ENCODE measurements at regions not wholly inside any gene's neighbourhood (a gene's known extent, or its start where the extent isn't known, plus 50 kb on each side); places are given as distances from the start of the nearest gene placed in this dataset.

DNA sequence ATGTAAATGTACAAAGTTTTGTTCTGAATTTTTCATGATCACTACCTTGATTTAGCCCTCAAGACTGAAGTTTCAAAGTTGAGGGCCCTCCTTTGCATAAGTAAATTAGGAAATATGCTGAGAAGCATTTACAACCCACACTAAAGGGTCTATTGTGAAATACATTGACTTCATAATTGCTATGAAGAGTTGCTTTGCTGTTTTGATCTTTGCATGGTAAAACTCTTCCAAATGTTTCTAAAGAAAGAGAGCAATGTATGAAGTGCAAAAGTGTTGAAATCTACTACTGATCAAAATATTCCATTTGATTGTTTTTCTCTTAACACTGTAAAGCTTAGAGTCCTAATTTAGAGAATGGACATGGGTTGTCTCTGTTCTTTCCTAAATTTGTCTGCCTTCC, 77.2 kb downstream of the C7orf25 start:
- ChIA-PET CTCF (interaction anchor here (0.6 to 1.2 kb wide), 2 partner anchors 738 to 892 kb away, joined by 3 to 4 read pairs; no protein-coding TSS in a partner anchor), POLR2A (no interaction called here)
- TF ChIP-seq L3MBTL2 (conservative IDR thresholded peaks at IDR 0.05) (no peak), HDGF (IDR thresholded peaks at IDR 0.05; ENCODE audit: borderline replicate concordance) (no peak)
- no peak for DNase-seq (ENCODE audit: extremely low spot score)

- ChIA-PET CTCF (interaction anchor here (3.5 kb wide), 1 partner anchor 893 kb away, joined by 15 read pairs; no protein-coding TSS in a partner anchor), POLR2A (no interaction called here)
- no peak for DNase-seq (ENCODE audit: extremely low spot score)
- TF ChIP-seq LEF1 (IDR thresholded peaks at IDR 0.05; ENCODE audit: borderline replicate concordance), result no peak
These were observed 78.5 kb downstream of the C7orf25 start for GRCh38 chr7:42833411-42833810.

DNA sequence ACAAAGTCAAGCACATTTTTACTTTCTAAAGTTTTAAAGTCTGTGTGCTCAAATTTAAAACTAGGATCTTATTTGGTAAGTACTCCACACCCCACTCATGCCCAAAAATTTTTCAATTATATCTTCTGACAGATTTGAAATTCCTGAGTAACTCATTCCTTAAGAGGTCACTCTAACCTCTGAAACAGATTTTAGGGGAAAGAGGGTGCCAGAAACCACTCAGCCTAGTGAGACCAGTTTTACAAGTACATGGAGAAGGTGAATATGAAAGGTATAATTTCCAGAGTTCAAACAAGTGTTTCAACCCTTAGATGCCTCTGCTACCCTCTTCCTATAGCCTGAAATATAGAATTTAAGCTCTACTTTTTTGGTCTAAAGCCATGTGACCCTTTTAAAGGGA, 79.2 kb downstream of the C7orf25 start:
- POLR2A ChIA-PET, result no interaction called here
- no peak for DNase-seq (ENCODE audit: extremely low spot score)
- CTCF ChIA-PET, result interaction anchor here (3.5 kb wide), 1 partner anchor 892 kb away, joined by 15 read pairs; no protein-coding TSS in a partner anchor
- TF ChIP-seq FOXK2 (IDR thresholded peaks at IDR 0.05), result no peak
- TF ChIP-seq FOXM1 (IDR thresholded peaks at IDR 0.05; ENCODE audit: borderline replicate concordance), result no peak
- no peak for TF ChIP-seq BHLHE40 (IDR thresholded peaks at IDR 0.05; ENCODE audit: borderline replicate concordance)
- no peak for TF ChIP-seq ZNF384 (IDR thresholded peaks at IDR 0.05)
- no peak for TF ChIP-seq HDGF (IDR thresholded peaks at IDR 0.05; ENCODE audit: borderline replicate concordance)
- TF ChIP-seq LEF1 (IDR thresholded peaks at IDR 0.05; ENCODE audit: borderline replicate concordance), result no peak
- TF ChIP-seq ARNT (IDR thresholded peaks at IDR 0.05), result no peak

GRCh38 chr7:42831718-42832522, 80.0 kb downstream of the C7orf25 start:
- POLR2A ChIA-PET, result no interaction called here
- CTCF ChIA-PET, result interaction anchor here (0.9 to 3.5 kb wide), 2 partner anchors 852 to 891 kb away, joined by 4 to 15 read pairs; no protein-coding TSS in a partner anchor
- DNase-seq (ENCODE audit: extremely low spot score), result peak; percentile 56
- TF ChIP-seq NFRKB (IDR thresholded peaks at IDR 0.05) (no peak), SUZ12 (IDR thresholded peaks at IDR 0.05) (no peak), L3MBTL2 (conservative IDR thresholded peaks at IDR 0.05) (no peak), FOXA1 (IDR thresholded peaks at IDR 0.05) (no peak), FOXK2 (IDR thresholded peaks at IDR 0.05) (no peak), PKNOX1 (IDR thresholded peaks at IDR 0.05) (no peak), HDGF (IDR thresholded peaks at IDR 0.05; ENCODE audit: borderline replicate concordance) (no peak), CTBP1 (IDR thresholded peaks at IDR 0.05; ENCODE audit: borderline replicate concordance) (no peak), BHLHE40 (IDR thresholded peaks at IDR 0.05; ENCODE audit: borderline replicate concordance) (no peak), ELF4 (IDR thresholded peaks at IDR 0.05) (no peak), LEF1 (IDR thresholded peaks at IDR 0.05; ENCODE audit: borderline replicate concordance) (no peak), FOXM1 (IDR thresholded peaks at IDR 0.05; ENCODE audit: borderline replicate concordance) (no peak), TARDBP (IDR thresholded peaks at IDR 0.05) (no peak), ARNT (IDR thresholded peaks at IDR 0.05) (no peak)

- DNase-seq (ENCODE audit: extremely low spot score), result no peak
- ChIA-PET CTCF (interaction anchor here (0.9 to 3.5 kb wide), 2 partner anchors 851 to 890 kb away, joined by 4 to 15 read pairs; no protein-coding TSS in a partner anchor), POLR2A (no interaction called here)
- no peak for TF ChIP-seq FOXM1 (IDR thresholded peaks at IDR 0.05; ENCODE audit: borderline replicate concordance)
- TF ChIP-seq TARDBP (IDR thresholded peaks at IDR 0.05), result no peak
- TF ChIP-seq SP1 (IDR thresholded peaks at IDR 0.05), result no peak
- TF ChIP-seq CTBP1 (IDR thresholded peaks at IDR 0.05; ENCODE audit: borderline replicate concordance), result no peak
- TF ChIP-seq PKNOX1 (IDR thresholded peaks at IDR 0.05), result no peak
- TF ChIP-seq FOXA1 (IDR thresholded peaks at IDR 0.05), result no peak
- TF ChIP-seq BHLHE40 (IDR thresholded peaks at IDR 0.05; ENCODE audit: borderline replicate concordance), result no peak
These were observed 80.7 kb downstream of the C7orf25 start for GRCh38 chr7:42831006-42831717.

GRCh38 chr7:42812779-42813178, 99.1 kb downstream of the C7orf25 start:
- ChIA-PET POLR2A (no interaction called here), CTCF (no interaction called here)
- TF ChIP-seq HDGF (IDR thresholded peaks at IDR 0.05; ENCODE audit: borderline replicate concordance), result no peak
- no peak for DNase-seq (ENCODE audit: extremely low spot score)

DNA sequence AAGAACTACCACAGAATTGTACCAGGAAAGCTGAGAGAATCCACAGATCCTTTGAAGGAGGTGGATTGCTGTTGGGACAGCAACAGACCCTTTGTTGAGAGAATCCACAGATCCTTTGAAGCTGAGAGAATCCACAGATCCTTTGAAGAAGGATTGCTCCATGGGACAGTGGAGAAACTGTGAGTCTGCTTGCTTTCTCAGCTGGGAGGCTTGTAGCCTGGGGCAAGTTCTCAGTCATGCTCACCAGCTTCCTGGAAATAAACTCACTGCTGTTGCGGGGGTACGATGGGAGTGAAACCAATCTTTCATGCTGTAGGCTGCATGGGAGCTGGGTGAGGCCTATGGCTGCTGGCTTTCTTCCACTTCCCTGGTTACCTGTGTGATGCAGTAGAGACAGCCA, 106.3 kb downstream of the C7orf25 start:
- no peak for TF ChIP-seq NFRKB (IDR thresholded peaks at IDR 0.05)
- no peak for TF ChIP-seq FOXM1 (IDR thresholded peaks at IDR 0.05; ENCODE audit: borderline replicate concordance)
- no peak for TF ChIP-seq FOXA1 (IDR thresholded peaks at IDR 0.05)
- no peak for TF ChIP-seq CTBP1 (IDR thresholded peaks at IDR 0.05; ENCODE audit: borderline replicate concordance)
- no peak for TF ChIP-seq BHLHE40 (IDR thresholded peaks at IDR 0.05; ENCODE audit: borderline replicate concordance)
- no peak for TF ChIP-seq ZNF384 (IDR thresholded peaks at IDR 0.05)
- no peak for TF ChIP-seq FOXK2 (IDR thresholded peaks at IDR 0.05)
- TF ChIP-seq ELF4 (IDR thresholded peaks at IDR 0.05), result no peak
- no peak for TF ChIP-seq L3MBTL2 (conservative IDR thresholded peaks at IDR 0.05)
- no peak for TF ChIP-seq SP1 (IDR thresholded peaks at IDR 0.05)
- no peak for TF ChIP-seq TARDBP (IDR thresholded peaks at IDR 0.05)
- no peak for TF ChIP-seq SUZ12 (IDR thresholded peaks at IDR 0.05)
- TF ChIP-seq LEF1 (IDR thresholded peaks at IDR 0.05; ENCODE audit: borderline replicate concordance), result no peak
- no peak for TF ChIP-seq HDGF (IDR thresholded peaks at IDR 0.05; ENCODE audit: borderline replicate concordance)
- CTCF ChIA-PET, result no interaction called here
- POLR2A ChIA-PET, result no interaction called here
- DNase-seq (ENCODE audit: extremely low spot score), result no peak

All from HEK293T (cell line).